ENCODE measurements at regions not wholly inside any gene's neighbourhood (a gene's known extent, or its start where the extent isn't known, plus 50 kb on each side); places are given as distances from the start of the nearest gene placed in this dataset.

GRCh38 chr10:8767591-8767990 is 713.1 kb downstream of the GATA3 start:
- FAIRE-seq (no peak), DNase-seq (ENCODE audit: low read depth) (no peak)
- no peaks in the 10 kb centered on the region for H3K9me3 ChIP-seq (ENCODE audit: insufficient read depth, low read depth, low read length)
- H2AFZ ChIP-seq (ENCODE audit: low read depth, low read length) = no peak overlapping the region
- H3K79me2 ChIP-seq (ENCODE audit: insufficient read depth, low read length) = no peaks in the 10 kb centered on the region
- no peak overlapping the region for H3K4me3 Mint-ChIP-seq (ENCODE audit: unreplicated experiment)
- H3K4me2 ChIP-seq (ENCODE audit: low read length) = no peak overlapping the region
- no peaks in the 10 kb centered on the region for H3K4me1 Mint-ChIP-seq (ENCODE audit: low read depth, unreplicated experiment)
- H3K4me1 ChIP-seq (ENCODE audit: insufficient read depth, low read length) = no peaks in the 10 kb centered on the region
- no peaks in the 10 kb centered on the region for H3K36me3 ChIP-seq (ENCODE audit: insufficient read depth, low read length)
- H3K9me3 Mint-ChIP-seq (ENCODE audit: unreplicated experiment) = peaks cover 2% of the 10 kb centered on the region
- no peaks in the 10 kb centered on the region for H3K27me3 ChIP-seq (ENCODE audit: insufficient read depth, low read length)
- H4K20me1 ChIP-seq (ENCODE audit: insufficient read depth, low read length) = no peaks in the 10 kb centered on the region
- H3K27me3 Mint-ChIP-seq (ENCODE audit: low read depth, unreplicated experiment) = no peaks in the 10 kb centered on the region
- no peak overlapping the region for H3K27ac Mint-ChIP-seq (ENCODE audit: unreplicated experiment)
- TF ChIP-seq CTCF (IDR thresholded peaks at IDR 0.05; ENCODE audit: insufficient read depth, low read depth, low read length) = no peak
- TF ChIP-seq EZH2 (IDR thresholded peaks at IDR 0.05; ENCODE audit: insufficient read depth, low read length) = no peak
- H3K9ac ChIP-seq (ENCODE audit: low read length) = no peak overlapping the region
- no peak overlapping the region for H3K4me3 ChIP-seq (ENCODE audit: insufficient read depth, low read depth, low read length)
- no peak overlapping the region for H3K27ac ChIP-seq (ENCODE audit: low read depth, low read length)
- no peaks in the 10 kb centered on the region for H3K36me3 Mint-ChIP-seq (ENCODE audit: low read depth, unreplicated experiment)

GRCh38 chr10:8768341-8768740 is 713.9 kb downstream of the GATA3 start:
- H3K4me1 Mint-ChIP-seq (ENCODE audit: low read depth, unreplicated experiment) = peaks cover 3% of the 10 kb centered on the region

More at GRCh38 chr10:8768341-8768740, 713.9 kb downstream of the GATA3 start:
- H3K27me3 ChIP-seq (ENCODE audit: insufficient read depth, low read length) = no peaks in the 10 kb centered on the region
- no peaks in the 10 kb centered on the region for H3K36me3 ChIP-seq (ENCODE audit: insufficient read depth, low read length)
- no peaks in the 10 kb centered on the region for H3K79me2 ChIP-seq (ENCODE audit: insufficient read depth, low read length)
- DNase-seq (ENCODE audit: low read depth) (no peak), FAIRE-seq (no peak)
- no peak overlapping the region for H3K27ac ChIP-seq (ENCODE audit: low read depth, low read length)
- H3K9me3 Mint-ChIP-seq (ENCODE audit: unreplicated experiment) = peaks cover 2% of the 10 kb centered on the region
- H2AFZ ChIP-seq (ENCODE audit: low read depth, low read length) = no peak overlapping the region
- no peaks in the 10 kb centered on the region for H3K27me3 Mint-ChIP-seq (ENCODE audit: low read depth, unreplicated experiment)
- no peaks in the 10 kb centered on the region for H3K36me3 Mint-ChIP-seq (ENCODE audit: low read depth, unreplicated experiment)
- no peaks in the 10 kb centered on the region for H3K9me3 ChIP-seq (ENCODE audit: insufficient read depth, low read depth, low read length)
- H3K9ac ChIP-seq (ENCODE audit: low read length) = no peak overlapping the region
- TF ChIP-seq CTCF (IDR thresholded peaks at IDR 0.05; ENCODE audit: insufficient read depth, low read depth, low read length) (no peak), EZH2 (IDR thresholded peaks at IDR 0.05; ENCODE audit: insufficient read depth, low read length) (no peak)
- no peak overlapping the region for H3K4me3 Mint-ChIP-seq (ENCODE audit: unreplicated experiment)
- no peak overlapping the region for H3K27ac Mint-ChIP-seq (ENCODE audit: unreplicated experiment)
- H3K4me3 ChIP-seq (ENCODE audit: insufficient read depth, low read depth, low read length) = no peak overlapping the region
- H3K4me2 ChIP-seq (ENCODE audit: low read length) = no peak overlapping the region
- H4K20me1 ChIP-seq (ENCODE audit: insufficient read depth, low read length) = no peaks in the 10 kb centered on the region
- H3K4me1 ChIP-seq (ENCODE audit: insufficient read depth, low read length) = no peaks in the 10 kb centered on the region
